ENCODE measurements at regions not wholly inside any gene's neighbourhood (a gene's known extent, or its start where the extent isn't known, plus 50 kb on each side); places are given as distances from the start of the nearest gene placed in this dataset.

- DNase-seq, result no peak
Observed at GRCh38 chr10:78976825-78977755, 91.7 kb upstream of the ZMIZ1 start.

GRCh38 chr10:78979938-78980337 lies 88.8 kb upstream of the ZMIZ1 start:
- no peak for DNase-seq

DNA sequence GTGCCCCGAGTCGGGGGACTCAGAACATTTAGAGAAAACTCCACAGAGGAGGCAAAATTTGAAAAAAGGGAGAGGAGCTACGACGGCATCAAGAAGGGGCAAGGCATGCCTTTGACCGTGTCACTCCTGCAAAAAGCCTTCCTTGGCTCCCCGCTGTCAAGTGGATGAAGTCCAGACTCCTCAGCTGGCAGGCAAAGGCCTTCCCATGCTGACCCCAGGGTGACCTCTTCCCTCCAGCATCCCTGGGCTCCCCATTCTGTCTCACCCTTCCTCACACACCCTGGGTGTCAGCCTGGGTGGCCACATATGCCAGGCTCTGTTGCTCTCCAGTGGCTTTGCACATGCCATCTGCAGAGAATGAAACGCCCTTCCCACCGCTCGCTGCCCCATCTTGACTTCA lies 88.4 kb upstream of the ZMIZ1 start:
- no peak for DNase-seq

DNA sequence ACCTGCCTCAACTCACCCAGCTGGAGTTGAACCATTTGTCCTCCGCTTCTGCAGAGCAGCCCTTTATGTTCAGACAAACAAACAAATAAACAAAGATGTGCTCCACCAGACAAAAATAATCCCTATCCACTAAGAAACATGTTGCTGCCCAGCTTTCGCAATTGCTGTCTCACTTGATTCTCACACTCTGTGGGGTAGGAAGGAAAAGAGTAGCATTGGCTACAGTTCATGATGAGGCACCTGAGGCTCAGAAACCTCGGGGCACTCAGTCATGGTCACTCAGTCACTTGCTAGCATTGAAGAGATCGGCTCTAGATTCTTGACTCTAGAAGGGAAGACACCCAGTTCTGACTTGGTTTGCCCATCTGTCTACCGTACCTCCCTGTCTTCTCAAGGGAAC lies 88.0 kb upstream of the ZMIZ1 start:
- DNase-seq, result no peak

DNA sequence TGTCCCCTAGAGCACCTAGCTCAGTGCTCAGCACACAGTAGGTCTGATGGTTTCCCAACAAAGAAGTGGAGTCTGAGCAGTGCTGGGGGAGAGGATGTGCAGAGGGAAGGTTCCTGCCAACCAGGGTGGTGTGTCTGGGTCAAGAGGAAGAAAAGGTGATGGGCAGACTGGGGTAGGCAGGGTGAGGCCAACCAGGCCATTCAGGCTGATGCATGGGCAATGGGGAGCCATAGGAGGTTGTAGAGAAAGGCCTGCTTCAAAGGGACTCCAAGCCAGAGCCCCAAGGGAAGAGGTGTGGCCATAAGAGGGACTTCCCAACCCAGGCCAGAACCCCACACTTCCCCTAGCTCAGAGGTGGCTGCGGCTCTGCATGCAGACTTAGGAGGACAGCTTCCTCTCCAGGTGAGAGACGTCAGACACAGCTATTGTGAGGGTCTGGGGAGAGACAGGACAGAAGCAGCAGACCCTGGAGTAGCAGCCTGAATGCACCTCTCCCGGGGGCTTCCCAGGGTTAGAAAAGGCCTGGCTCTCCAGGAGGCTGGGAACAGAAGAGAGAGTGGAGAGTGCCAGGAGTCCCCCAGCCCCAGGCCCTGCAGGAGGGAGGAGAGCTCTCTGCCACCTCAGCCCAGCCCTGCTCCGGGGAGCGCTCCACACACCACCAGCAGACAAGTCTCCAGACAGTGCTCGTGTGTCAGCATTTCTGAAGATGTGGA lies 87.4 kb upstream of the ZMIZ1 start:
- DNase-seq, result no peak

- no peak for DNase-seq
Observed at GRCh38 chr10:78981970-78982281, 86.8 kb upstream of the ZMIZ1 start.

DNA sequence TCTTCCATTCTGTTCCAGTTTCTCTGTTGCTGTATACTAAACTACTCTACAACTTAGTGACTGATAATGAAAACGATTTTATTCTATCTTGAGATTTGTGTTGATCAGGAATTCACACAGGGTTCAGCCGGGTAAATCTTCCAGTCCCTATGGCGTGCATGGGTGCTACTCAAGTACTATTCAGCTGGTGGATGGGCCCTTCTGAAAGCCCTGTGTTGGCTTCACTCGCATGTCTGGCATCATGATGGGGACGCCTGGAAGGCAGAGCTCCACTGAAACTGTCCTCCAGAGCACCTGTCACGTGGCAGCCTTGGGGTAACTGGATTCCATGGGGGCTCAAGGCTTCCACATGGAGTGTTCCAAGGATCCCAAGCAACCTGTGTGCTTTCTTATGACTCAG lies 86.0 kb upstream of the ZMIZ1 start:
- DNase-seq, result no peak

DNA sequence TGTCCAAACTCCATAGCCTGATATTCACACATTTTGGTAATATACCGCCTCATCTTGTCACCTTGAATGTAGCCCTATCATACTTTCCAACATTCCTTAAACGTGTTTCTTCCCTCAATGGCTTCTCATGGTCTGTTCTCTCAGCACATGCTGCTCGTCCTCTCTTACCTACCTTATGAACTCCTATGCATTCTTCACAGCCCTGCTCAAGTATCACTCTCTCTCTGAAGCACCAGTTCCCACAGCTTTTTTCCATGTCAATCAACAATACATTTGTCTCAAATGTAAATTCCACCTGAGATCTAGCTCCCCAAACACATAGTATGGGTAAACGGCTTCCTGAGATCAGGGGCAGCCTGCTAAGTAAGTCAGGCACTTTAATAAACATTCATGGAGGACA lies 85.2 kb upstream of the ZMIZ1 start:
- DNase-seq, result no peak

- no peak for DNase-seq
Observed at GRCh38 chr10:78985973-78986818, 82.6 kb upstream of the ZMIZ1 start.

- DNase-seq, result no peak
Observed at GRCh38 chr10:78991187-78991586, 77.6 kb upstream of the ZMIZ1 start.

DNA sequence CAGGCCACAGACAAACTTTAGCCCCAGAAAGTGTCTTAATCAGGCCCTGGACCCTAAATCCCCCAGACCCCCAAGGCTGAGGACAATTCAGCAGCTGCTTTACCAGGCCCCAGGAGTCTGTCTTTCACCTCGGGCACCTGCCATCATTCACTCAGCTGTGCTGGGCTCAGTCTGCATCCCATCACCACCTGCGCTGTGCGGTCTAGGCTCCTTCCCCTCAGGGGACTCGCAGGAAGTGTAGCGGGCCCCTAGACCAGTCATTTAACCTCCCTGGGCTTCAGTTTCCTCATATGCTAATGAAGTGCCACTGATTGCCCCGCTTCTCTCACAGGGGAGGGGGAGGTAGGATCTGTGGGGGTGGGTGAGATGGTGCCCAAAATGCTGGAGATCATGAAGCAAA lies 76.4 kb upstream of the ZMIZ1 start:
- no peak for DNase-seq

DNA sequence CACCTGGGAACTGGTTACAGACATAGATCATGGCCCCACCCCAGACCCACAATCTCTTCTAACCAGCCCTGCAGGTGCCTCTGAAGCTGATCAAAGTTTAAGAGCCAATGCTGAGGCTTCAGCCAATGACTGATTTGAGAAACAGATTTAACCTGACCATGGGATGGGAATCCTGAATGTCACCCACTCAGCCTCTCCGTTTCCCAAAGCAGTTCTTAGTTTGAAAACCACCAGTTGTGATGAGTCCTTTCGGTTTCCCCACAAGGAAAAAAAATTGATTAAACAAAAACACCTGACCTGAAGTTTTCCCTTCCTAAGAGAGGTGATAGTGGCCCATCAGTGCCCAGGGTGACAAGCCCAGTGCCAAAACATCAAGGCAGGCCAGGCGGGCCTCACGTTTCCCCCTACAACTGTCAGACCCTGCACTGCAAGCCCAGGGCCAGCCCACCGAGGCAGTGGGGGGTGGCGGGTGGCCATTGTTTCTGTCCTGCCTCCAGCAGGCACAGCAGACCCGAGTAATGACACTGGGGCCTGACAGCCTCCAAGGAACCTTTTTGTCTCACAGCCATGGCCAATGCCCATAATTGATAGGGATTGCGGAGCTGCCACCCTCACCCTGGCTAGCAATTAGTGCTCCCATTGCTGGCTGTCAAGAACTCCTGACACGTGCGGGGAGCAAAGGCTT lies 75.4 kb upstream of the ZMIZ1 start:
- DNase-seq, result no peak

- no peak for DNase-seq
Observed at GRCh38 chr10:78995987-78996791, 72.6 kb upstream of the ZMIZ1 start.

- no peak for DNase-seq
Observed at GRCh38 chr10:78996792-78997129, 72.0 kb upstream of the ZMIZ1 start.

GRCh38 chr10:78997635-78998618 lies 70.8 kb upstream of the ZMIZ1 start:
- no peak for DNase-seq

DNA sequence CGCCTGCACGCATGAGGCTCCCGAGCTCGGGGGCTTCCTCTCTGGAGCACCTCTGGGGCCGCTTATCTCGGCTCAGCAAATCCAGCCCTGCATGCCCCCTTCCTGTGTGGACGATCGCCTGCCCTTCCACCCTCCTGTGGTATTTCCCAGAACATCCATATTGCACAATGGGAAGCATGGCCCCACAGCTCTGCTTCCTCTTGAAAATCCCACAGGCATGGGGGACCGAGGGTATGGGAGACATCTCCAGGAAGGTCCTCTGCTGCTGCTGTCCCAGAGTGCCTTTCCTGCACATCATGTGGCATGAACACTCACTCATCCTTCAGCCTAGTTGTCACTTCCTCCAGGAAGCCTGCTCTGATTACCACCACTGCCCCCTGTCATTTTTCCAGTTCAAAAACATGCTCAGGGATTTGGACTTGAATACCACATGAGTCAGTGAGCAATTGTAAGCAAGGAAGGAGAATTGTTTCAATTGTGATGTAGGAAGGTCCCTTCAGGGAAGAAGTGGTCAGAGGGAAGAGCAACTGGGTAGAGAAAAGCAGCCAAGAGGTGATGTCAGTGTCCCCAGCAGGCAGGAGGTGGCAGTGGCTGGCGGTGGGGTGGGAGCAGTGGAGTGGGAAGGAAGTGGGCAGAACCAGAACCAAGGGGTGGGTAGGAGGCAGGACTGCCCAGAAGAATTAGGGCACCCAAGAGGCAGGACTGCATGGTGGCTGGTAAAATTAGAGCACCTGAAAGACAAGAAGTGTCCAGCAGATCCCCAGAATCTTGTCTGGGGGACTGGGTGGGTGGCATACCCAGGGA lies 67.5 kb upstream of the ZMIZ1 start:
- no peak for DNase-seq

- no peak for DNase-seq
Observed at GRCh38 chr10:79002336-79002735, 66.4 kb upstream of the ZMIZ1 start.

DNA sequence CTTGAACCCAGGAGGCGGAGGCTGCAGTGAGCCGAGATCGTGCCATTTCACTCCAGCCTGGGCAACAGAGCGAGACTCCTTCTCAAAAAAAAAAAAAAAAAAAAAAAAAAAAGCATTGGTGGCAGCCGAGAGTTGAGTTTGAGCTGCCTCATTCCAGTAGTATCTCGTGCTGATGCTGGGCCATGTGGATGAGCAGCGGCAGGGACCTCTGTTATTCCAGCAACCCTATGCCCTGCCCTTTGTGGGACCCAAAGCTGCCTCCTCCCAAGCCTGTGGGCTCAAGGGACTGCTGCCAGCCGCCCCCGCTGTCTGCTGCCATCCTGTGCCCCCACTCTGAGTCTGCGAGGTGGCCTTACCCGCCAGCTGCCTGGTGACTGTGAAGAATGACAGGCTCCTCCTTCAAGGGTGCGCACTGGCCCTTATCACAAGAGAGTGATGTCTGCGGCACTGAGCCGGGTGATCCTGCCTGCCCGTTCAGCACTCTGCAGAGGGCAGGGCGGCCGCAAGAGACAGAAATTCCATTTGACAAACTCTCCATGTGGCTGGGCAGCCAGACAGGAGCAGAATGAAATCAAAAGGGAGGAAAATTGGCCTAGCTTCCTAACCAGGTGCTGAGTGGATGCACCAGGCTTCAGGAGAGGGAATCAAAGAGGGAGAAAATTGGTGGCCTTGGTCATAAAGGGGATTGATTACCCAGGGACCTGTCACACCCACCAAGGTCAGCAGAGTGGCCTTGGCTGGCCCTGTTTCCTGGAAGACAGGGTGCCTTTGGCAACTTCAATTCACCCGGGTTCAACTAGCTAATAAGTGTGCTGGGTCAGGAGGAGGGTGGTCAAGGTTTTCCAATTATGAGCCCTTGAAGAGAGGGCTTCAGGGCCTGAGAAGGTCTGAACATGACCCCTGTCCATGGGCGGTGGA lies 65.3 kb upstream of the ZMIZ1 start:
- DNase-seq, result no peak

- DNase-seq, result no peak
Observed at GRCh38 chr10:79004311-79004710, 64.5 kb upstream of the ZMIZ1 start.

Data from activated CD4-positive, CD25-positive, alpha-beta regulatory T cell treated with anti-CD3 and anti-CD28 coated beads, Interleukin-2, amount 50 U/mL, for 72 hours (primary cell).